Activated naive CD4-positive, alpha-beta T cell treated with Interleukin-2 at 50 U/mL for 16 hours (primary cell): ENCODE measurements at regions not wholly inside any gene's neighbourhood (a gene's known extent, or its start where the extent isn't known, plus 50 kb on each side); places are given as distances from the start of the nearest gene placed in this dataset.
"Not testable (repeated sequence)": the region's sequence is repeated elsewhere in the genome, so short reads cannot be mapped to it uniquely, and the experiment has no call there.

Source experiments
- DNase-seq: peaks from one replicate; pipeline ENCODE4 v3.0.0-alpha.2; 2020

DNA sequence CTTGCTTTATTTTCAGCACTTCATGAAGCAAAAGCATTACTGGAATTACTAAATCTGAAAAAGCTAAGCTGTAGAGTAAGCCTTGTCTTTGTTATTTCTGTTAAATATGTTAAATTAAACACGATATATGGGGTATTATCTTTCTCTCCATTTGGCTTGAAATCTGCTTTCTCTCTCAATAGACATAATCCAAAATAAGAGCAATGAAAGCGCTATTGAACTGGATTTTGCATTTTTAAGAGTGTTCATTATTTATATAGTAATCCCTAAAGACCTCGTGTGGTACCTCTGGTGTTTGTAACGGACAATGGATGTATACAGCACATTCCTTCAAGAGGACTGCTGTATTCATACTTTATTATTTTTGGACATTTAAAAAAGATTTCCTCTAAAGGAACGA is 91.5 kb upstream of the KCNE2 start:
- no peak for DNase-seq

DNA sequence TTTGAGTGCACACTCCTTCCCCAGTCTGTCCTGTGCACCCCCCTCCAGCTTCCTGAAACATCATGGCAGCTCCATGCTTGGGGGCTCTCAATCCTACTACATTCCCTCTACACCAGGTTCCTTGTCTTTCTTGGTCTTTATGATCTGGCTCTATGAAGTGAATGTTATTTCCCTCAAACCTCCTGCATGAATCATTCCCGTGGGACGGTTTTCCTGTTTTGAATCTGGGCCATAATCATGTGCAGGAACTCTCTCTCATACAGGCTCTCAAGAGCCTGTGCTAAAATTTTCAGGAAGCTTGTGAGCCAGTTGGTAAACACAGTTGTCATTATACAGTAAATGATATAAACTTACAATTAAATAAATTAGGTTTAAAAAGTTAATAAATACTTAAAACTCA is 89.8 kb upstream of the KCNE2 start:
- no peak for DNase-seq

DNA sequence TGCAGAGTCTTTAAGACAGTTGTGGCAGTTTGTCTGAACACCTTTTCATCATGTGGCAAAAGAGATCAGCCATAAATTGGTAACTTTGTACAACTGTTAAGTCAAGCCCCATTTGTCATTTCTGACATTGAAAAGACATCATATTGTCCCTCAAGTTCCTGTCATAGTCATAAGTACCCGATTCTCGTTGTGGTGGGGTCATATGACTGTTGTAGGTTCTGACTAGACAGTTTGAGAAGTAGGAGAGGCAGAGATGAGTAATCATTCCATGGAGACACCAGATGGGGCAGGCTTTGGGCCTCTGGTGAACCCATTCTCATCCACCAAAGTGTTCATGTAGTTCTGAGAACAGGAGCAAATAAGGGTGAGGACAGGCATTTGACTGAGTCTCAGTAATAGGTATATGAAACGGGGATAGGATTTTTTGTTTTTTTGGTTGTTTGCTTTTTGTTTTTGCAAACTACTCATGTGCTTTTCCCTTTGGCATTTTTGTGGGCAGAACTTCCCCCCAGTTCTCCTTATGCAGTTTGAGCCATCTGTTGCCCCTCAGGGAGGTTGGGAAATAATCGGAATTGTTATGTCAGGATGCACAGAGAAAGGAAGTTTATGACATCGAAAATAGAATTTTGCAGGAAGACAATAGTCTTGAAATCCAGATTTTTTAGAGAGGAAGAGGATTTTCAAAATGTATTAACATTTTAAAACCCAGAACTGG is 86.9 kb upstream of the KCNE2 start:
- DNase-seq, result peak; percentile 31

DNA sequence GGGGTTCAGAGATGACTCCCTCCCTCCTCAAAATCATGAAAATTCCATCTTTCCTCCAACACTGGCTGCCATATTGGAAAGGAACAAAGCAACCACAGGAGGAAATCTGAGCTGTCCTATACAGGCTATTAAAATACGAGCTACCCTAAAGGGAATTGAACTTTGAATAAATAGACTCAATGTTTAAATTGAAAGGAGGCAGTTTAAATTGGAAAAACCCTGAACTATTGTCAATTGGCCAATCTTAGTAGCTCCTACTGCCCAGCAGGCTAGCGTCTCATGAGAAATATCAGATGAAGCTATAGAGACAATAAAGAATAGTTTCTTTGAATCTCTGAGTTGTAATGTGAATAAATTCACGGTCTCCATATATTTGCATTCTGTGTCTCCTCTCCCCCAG is 85.4 kb upstream of the KCNE2 start:
- no peak for DNase-seq

DNA sequence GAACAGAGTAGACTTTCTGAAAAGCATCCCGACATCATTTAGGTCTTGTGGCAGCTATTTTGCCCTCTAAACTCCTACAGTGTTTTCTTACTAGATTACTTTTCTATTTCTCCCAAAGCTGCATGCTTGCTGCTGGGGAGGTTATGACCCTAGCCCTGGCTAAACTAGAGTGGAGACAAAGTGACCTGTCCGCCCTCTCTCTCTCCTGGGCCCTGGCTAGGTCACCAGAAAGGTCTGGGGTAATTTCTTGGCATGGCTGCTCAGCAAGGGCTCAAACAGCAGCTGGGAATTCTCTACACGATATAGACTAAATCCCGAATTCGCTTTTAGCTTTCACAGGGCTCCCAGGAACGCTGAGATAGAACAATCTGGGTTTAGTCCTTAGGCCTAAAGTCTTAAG is 84.5 kb upstream of the KCNE2 start:
- no peak for DNase-seq

DNA sequence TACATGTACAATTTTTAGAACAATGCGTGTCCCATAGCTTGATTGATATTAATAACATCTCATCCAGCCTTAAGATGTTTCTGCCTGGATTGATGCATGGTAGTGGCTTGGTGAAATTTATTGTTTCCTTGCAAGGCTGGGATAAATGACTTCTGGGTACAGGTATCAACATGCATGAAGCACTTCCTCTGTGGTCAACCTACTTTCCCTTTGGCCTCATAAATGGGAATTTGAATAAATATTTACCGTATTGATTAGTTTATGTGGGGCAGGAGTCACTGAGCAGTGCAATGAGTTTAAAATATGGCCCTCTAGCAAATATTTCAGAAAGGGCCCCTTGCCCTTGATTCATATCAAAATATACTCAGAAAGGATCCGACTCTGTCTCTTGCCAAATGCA is 83.9 kb upstream of the KCNE2 start:
- DNase-seq, result no peak

DNA sequence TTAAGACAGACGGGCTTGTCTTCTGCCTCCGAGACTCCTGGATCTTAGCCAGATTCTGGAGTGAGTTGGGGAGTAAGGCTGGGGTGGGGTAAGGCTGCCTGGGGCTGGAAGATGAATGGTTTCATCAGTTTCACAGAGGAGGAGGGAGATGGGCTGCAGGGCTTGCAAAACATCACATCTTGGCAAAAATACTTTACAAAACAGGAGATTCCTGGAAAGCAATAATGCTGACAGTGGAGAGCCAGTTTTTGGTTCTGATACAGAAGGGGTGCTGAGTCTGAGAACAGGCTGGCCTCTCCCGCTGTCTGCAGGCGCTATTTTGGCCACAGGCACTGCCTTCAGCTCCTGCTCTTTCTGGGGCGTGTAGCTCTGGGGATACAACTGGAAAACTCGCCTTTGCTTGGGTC is 83.4 kb upstream of the KCNE2 start:
- DNase-seq, result no peak

DNA sequence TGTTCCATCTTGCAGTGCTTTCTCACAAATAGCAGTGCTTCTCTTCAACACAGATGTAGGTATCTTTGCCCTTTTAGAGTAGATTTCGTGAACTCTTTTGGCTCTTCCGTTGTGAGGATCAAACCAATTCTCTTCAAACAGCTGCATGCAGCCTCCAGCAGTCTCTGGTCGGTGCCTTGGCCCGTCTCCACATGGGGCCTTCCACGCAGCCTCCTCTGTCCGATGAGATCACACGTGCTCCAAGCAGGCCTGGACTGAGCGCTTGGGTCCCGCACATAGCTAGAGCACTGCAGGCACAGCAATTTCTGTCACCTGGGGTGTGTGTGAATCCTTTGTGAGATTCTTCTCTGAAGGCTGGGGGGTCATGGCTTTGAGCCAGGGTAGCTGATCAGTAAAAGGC is 82.8 kb upstream of the KCNE2 start:
- DNase-seq, result no peak

DNA sequence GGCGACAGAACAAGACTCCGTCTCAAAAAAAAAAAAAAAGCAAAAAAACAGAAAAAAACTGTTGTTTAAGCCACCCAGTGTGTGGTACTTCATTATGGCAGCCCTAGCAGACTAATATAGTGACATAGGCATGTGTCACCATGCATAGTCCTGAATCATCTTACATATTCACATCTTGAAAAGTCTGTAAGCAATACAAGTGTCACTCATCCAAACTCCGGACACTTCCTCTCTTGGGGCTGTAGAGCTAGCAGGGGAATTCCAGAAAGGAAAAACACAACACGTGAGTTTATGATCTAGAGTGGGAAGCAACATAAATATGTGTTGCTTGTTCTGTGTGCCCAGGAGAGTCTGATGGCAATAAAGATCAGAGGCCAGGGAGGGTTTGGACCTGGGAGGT is 81.6 kb upstream of the KCNE2 start:
- no peak for DNase-seq

DNA sequence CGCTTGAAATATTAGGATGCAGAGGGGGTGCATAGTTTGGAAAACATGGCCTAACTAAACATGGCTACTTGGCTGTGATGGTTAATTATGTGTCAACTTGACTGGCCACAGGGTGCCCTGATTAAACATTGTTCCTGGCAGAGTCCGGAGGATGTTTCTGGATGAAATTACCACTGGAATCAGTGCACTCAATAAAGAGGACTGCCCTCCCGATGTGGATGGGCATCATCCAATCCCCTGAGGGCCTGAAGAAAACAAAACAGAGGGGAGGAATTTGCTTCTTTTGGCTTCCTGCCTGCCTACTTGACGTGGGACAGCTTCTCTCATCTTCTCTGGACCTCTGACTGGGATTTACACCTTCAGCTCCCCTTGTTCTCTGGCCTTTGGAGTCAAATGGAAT is 79.1 kb upstream of the KCNE2 start:
- no peak for DNase-seq

DNA sequence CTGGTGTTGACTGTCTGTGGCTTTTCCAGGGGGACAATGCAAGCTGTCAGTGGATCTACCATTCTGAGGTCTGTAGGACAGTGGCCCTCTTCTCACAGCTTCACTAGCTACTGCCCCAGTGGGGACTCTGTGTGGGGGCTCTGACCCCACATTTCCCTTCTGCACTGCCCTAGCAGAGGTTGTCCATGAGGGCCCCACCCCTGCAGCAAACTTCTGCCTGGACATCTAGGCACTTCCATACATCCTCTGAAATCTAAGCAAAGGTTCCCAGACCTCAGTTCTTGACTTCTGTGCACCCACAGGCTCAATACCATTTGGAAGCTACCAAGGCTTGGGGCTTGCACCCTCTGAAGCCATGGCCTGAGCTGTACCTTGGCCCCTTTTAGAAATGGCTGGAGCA is 75.8 kb upstream of the KCNE2 start:
- DNase-seq, result not testable (repeated sequence)

DNA sequence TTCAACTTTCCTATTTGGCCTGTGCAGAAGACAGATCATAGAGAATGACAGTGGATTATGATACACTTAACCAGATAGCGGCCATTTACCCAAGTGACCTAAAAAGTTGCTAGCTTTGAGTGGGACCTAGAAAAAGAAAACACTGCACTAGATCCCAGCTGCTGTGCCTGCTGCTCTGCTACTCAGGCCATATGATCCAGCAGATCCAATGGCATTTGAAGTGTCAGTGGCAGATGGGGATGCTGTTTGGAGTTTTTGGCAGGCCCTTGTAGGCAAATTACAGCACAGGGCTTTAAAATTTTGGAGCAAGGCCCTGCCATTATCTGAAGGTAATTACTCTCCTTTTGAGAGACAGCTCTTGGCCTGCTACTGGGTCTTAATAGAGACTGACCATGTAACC is 74.0 kb upstream of the KCNE2 start:
- DNase-seq, result no peak

DNA sequence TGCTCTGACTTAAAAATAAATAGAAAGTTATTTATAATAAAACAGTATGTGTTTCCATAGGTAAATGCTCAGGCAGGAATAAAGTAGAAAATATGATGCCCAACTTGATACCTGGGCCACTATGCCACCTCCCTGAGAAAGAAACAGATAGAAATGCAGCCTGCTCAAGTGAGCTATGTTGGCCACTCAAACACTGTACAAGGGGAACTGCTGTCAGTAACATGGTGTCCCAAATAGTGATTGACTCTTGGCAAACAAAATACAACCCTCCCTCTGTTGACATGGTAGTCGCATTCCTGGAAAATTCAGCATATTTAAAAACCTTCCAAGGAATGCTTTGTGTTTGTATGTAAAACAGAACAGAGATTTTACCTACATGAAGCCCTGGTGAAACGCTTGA is 66.9 kb upstream of the KCNE2 start:
- DNase-seq, result no peak

DNA sequence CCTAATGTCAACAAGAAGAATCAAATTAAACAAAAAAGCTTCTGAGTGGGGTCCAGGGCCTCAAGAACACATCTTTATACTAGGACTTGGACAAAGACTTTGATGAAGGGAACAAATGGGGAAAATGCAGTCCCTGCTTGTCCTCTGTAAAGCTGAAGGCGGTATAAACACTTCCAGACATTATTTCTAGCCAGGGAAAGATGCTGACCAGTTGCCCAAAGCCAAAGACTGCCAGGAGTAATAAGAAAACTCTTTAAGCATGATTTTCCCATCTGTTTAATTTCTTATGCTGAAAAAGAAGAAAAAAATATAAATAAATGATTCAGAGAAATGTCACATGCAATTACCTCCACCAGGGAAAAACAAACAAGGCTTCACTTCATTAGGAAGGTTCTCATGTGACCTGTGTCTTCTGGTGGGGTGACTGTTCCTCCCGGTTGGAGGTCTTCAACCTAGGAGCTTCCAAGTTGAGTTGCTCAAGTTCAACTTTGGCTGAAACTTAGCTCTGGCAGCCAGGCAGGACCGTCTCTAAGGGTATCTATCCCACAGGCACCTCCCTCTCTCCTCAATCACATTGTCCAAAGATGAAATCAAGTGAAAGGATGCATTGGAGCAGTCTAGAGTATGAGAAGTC is 65.2 kb upstream of the KCNE2 start:
- DNase-seq, result no peak

DNA sequence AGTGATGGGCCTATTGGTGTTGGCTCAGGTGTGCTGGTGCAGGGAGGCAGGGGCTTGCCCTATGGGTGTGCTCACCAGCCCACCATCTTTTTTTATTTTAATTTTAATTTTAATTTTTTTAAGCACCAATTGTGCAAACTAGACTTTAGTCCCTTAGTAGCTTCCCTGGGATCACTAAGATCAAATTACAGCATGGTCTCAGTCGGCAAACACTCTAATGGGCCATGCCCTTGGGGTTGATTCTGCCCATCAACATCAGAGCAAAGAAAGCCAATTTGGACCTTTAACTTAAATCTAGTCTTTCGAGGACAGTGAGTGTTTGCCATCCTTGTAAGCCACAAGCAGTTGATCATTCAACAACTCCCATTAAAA is 64.7 kb upstream of the KCNE2 start:
- DNase-seq, result no peak

DNA sequence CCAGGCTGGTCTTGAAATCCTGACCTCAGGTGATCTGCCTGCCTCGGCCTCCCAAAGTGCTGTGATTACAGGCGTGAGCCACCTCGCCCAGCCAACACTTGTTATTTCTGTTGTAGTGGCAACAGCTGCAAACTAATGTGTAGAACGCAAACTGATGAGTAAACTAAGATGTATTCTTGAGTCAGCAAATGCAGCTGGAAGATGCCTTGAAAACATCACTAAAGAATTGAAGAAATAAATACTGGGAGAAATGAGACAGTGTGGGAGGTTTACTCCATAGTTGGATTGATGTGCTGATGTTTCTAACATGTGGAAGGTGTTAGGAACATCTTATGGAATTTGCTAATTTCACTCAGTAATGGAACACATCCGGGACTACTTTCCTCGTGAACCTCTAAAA is 61.3 kb upstream of the KCNE2 start:
- no peak for DNase-seq

DNA sequence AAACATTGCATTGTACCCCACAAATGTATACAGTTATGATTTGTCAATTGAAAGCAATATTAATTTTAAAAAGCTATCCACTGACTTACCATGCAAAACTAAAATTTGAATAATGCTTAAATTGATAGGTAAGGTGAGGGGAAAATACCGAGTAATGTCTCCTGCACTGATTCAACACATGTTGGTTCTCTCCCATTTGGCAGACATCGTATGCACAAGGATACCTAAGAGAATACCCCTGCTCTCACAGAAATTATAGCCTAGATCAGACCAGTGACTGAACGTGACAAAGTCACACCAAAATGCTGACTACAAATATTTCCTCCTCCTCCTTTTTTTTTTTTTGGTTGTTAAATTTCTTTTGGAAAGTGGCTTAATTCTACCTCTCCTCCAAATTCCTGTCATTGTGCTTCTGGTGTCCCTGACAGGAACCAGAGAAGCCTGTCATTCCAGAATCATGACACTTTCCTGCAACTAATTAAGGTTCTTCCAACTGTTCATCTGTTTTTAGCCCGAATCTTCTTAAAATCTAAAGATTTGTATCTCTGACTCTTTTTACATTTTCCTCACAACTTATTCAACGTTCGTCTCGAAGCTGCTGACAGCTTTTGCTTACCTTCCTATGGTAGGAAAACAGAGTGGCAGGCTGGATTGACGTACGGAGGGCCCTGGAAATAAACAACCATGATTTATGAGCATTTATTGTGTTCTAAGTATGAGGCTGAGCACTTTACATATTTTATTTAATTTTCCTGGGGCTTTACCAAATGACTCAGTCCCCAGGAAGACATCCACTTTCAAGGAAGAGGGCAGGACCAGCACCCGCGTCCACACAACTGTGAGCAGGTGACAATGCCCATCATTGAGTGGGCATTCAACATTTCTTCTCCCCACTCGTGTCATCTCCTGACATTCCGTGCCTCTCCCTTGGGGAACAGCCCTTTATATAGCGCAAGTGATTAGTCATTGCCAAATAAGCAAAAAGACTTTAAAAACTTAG is 57.9 kb upstream of the KCNE2 start:
- DNase-seq, result no peak

DNA sequence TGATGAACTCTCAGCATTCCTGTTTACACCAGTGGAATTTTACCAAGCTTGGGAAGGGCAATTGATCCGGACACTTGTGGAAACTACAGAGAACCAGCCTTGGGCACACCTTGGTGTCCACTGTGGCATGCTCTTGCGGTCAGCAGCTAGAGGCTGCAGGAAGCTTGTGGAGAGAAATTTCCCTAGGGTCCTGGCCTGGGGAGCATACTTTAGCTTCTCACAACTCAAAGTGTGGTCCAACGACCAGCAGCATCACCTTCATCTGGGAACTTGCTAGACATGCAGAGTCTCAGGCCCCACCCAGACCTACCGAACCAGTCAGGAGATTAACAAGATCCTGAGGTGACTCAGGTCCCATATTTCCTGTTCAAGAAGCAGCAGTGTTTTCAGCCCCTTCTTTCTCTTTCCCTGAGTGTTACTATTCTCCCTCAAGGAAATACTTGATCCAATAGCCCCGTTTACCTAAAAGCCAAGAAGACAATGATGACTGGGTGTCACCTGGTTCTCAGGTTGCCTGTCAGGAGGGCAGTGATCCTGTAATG is 55.7 kb upstream of the KCNE2 start:
- DNase-seq, result no peak

DNA sequence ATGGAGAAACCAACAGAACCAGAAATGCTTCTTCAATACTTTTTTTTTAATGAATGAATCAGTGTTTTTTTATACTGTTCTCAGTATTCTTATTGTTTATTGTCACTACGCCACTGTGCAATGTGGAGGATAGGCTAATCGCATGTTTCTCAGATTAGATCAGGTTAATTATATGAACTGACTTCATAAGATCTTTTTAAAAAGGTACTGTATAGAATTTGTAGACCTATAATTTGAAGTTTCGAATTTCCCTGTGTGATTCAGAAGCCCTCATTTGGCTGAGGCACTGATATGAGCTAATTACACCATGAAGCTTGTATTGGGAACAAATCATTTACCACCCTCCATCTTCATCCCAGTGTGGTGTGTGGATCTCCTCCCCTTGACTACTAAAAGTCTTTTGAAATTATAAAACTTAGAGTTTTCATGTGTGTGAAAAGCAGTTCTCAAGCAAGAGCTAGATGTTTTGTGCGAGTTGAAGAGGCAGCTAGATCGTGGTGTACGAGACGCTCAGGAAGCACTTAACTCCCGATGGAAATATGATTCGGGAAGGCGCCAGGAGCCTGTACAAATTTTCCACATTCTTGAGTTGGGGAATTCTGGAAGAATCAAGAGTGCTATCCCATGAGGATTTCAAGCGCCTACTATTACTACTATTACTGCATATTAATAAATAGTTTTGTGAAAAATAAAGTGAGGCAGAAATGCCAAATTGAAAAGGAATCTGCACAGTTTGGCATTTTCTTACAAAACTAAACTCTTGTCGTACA is 52.1 kb upstream of the KCNE2 start:
- DNase-seq, result no peak

DNA sequence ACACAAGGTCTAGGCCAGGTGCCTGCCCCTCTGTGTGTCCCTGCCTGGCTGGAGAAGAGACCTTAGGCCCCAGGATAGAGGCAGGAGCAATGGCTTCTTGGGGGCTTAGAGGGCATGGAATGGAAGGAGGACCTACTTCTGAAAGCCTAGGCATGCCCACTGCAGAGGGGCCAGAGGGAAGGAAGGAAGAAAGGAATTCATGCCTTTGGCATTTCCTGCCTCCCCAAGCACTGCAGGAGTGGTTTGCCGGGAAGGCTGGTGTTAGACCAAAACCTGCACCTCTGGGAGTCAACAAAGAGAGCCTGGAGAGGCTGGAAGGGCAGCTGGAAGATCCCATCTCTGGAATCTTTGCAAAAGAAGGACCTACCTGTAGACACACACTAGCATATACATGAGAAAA is 50.7 kb upstream of the KCNE2 start:
- no peak for DNase-seq
